ENCODE measurements at regions not wholly inside any gene's neighbourhood (a gene's known extent, or its start where the extent isn't known, plus 50 kb on each side); places are given as distances from the start of the nearest gene placed in this dataset.

DNA sequence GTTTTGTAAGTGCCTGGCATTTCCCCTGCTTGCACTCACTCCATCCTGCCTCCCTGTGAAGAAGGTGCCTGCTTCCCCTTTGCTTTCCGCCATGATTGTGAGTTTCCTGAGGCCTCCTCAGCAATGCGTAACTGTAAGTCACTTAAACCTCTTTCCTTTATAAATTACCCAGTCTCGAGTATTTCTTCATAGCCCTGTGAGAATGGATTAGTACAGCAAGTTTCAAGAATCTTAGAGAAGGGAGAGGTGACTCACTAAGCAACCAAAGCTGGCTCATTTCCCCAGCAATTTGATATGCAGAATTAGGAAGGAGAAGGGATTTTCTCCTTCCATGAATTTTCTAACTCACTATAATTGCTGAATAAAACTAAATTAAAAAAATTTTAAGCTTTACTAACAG is 251.0 kb upstream of the FOXG1 start:
- TF ChIP-seq, protein P1, sequence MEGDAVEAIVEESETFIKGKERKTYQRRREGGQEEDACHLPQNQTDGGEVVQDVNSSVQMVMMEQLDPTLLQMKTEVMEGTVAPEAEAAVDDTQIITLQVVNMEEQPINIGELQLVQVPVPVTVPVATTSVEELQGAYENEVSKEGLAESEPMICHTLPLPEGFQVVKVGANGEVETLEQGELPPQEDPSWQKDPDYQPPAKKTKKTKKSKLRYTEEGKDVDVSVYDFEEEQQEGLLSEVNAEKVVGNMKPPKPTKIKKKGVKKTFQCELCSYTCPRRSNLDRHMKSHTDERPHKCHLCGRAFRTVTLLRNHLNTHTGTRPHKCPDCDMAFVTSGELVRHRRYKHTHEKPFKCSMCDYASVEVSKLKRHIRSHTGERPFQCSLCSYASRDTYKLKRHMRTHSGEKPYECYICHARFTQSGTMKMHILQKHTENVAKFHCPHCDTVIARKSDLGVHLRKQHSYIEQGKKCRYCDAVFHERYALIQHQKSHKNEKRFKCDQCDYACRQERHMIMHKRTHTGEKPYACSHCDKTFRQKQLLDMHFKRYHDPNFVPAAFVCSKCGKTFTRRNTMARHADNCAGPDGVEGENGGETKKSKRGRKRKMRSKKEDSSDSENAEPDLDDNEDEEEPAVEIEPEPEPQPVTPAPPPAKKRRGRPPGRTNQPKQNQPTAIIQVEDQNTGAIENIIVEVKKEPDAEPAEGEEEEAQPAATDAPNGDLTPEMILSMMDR (IDR thresholded peaks at IDR 0.05; ENCODE audit: low read depth, low read length, poor library complexity, severe bottlenecking), result no peak
- no peak for TF ChIP-seq EZH2phosphoT487 (IDR thresholded peaks at IDR 0.05; ENCODE audit: borderline replicate concordance, low read length)

Measured in DOHH2 (cell line).